IMR-90 (cell line): ENCODE measurements at regions not wholly inside any gene's neighbourhood (a gene's known extent, or its start where the extent isn't known, plus 50 kb on each side); places are given as distances from the start of the nearest gene placed in this dataset.

Source experiments
- ATAC-seq: fragments of 200-7000 bp; cut with Tn5 transposase; 2 replicates; pipeline ENCODE4 v1.9.1; 2020; ENCODE audit warnings: low read depth, mild to moderate bottlenecking, moderate library complexity
- BruUV-seq: library from RNA; stranded (reverse); fragments of 400-500 nt; replicated peaks from 2 replicates; lab custom pipeline; 2021; lab: Mats Ljungman, UMichigan
- CTCF ChIA-PET: fragments of 300-600 bp; formaldehyde crosslinking; extraction: SDS; loops from one replicate; lab custom pipeline; 2021; ENCODE audit warnings: antibody characterized with exemption; lab: Yijun Ruan, JAX
- POLR2A ChIA-PET: fragments of 300-600 bp; sonication (Branson Sonifier 250); formaldehyde crosslinking; loops from one replicate; lab custom pipeline; 2022; ENCODE audit warnings: antibody characterized with exemption; ENCODE audit not compliant: unreplicated experiment; lab: Charles Lee
- DNase-seq: peaks from one replicate; pipeline ENCODE4 v3.0.0; 2013
- H2AFZ ChIP-seq: replicated peaks from 2 replicates; pipeline ENCODE3; 2013; ENCODE audit warnings: low read length, mild to moderate bottlenecking; ENCODE audit not compliant: poor library complexity
- H2AK5ac ChIP-seq: 2 replicates; pipeline ENCODE4 v1.6.1; 2013; ENCODE audit warnings: low read depth, low read length, inconsistent platforms
- H2AK9ac ChIP-seq: replicated peaks from 2 replicates; pipeline ENCODE3; 2013; ENCODE audit warnings: mild to moderate bottlenecking, low read depth, low read length, moderate library complexity; ENCODE audit not compliant: poor library complexity
- H2BK120ac ChIP-seq: 2 replicates; pipeline ENCODE4 v1.6.1; 2013; ENCODE audit warnings: low read depth, low read length, inconsistent platforms
- H2BK15ac ChIP-seq: 3 replicates; pipeline ENCODE4 v1.6.1; 2013; ENCODE audit warnings: low read depth, low read length, inconsistent platforms
- H2BK20ac ChIP-seq: 2 replicates; pipeline ENCODE4 v1.6.1; 2013; ENCODE audit warnings: low read depth, mild to moderate bottlenecking, inconsistent platforms, low read length, moderate library complexity
- H2BK5ac ChIP-seq: 2 replicates; pipeline ENCODE4 v1.6.1; 2013; ENCODE audit warnings: mild to moderate bottlenecking, low read depth, low read length, inconsistent platforms; ENCODE audit not compliant: poor library complexity, severe bottlenecking
- H3K14ac ChIP-seq: replicated peaks from 2 replicates; pipeline ENCODE4 v1.6.1; 2013; ENCODE audit warnings: low read depth, low read length, inconsistent platforms
- H3K18ac ChIP-seq: 2 replicates; pipeline ENCODE4 v1.6.1; 2013; ENCODE audit warnings: low read depth, low read length, control low read depth
- H3K23ac ChIP-seq: 2 replicates; pipeline ENCODE4 v1.6.1; 2013; ENCODE audit warnings: low read depth, low read length, inconsistent platforms
- H3K27ac ChIP-seq: 2 replicates; pipeline ENCODE4 v1.5.1; 2013; ENCODE audit warnings: mild to moderate bottlenecking, control low read depth, low read length; ENCODE audit not compliant: insufficient read depth
- H3K27me3 ChIP-seq: 2 replicates; pipeline ENCODE4 v1.6.1; 2013; ENCODE audit warnings: low read length; ENCODE audit not compliant: control insufficient read depth, insufficient read depth
- H3K36me3 ChIP-seq: 2 replicates; pipeline ENCODE4 v1.6.1; 2013; ENCODE audit warnings: low read length, mixed read lengths; ENCODE audit not compliant: control insufficient read depth, insufficient read depth
- H3K4ac ChIP-seq: 2 replicates; pipeline ENCODE4 v1.6.1; 2013; ENCODE audit warnings: low read depth, low read length, inconsistent platforms
- H3K4me1 ChIP-seq: 2 replicates; pipeline ENCODE4 v1.6.1; 2013; ENCODE audit warnings: low read length, mixed read lengths; ENCODE audit not compliant: control insufficient read depth, insufficient read depth
- H3K4me2 ChIP-seq: 2 replicates; pipeline ENCODE4 v1.6.1; 2013; ENCODE audit warnings: low read depth, mild to moderate bottlenecking, control low read depth, low read length, moderate library complexity
- H3K4me3 ChIP-seq: 2 replicates; pipeline ENCODE4 v1.5.1; 2013; ENCODE audit warnings: low read depth, mild to moderate bottlenecking, control low read depth, low read length, moderate library complexity; ENCODE audit not compliant: insufficient read depth
- H3K56ac ChIP-seq: 2 replicates; pipeline ENCODE4 v1.6.1; 2013; ENCODE audit warnings: low read length, inconsistent platforms; ENCODE audit not compliant: insufficient read depth; ENCODE audit errors: extremely low read depth
- H3K79me1 ChIP-seq, 2 experiments: 2 replicates each; pipeline ENCODE4 v1.6.1; 2013; ENCODE audit warnings: low read length in 2 of 2, inconsistent platforms in 1 of 2, low read depth in 1 of 2
- H3K9ac ChIP-seq: 2 replicates; pipeline ENCODE4 v1.6.1; 2013; ENCODE audit warnings: low read depth, low read length, control low read depth
- H3K9me1 ChIP-seq: 2 replicates; pipeline ENCODE4 v1.6.1; 2013; ENCODE audit warnings: low read length, inconsistent platforms; ENCODE audit not compliant: insufficient read depth
- H3K9me3 ChIP-seq: 2 replicates; pipeline ENCODE4 v1.6.1; 2013; ENCODE audit warnings: low read length; ENCODE audit not compliant: control insufficient read depth, insufficient read depth
- H4K20me1 ChIP-seq: 2 replicates; pipeline ENCODE4 v1.6.1; 2013; ENCODE audit warnings: low read length, inconsistent platforms; ENCODE audit not compliant: insufficient read depth
- H4K5ac ChIP-seq: 2 replicates; pipeline ENCODE4 v1.6.1; 2013; ENCODE audit warnings: mild to moderate bottlenecking, low read depth, low read length, control low read depth
- H4K8ac ChIP-seq, 2 experiments: 2 replicates each; pipeline ENCODE4 v1.6.1; 2013; ENCODE audit warnings: low read depth in 2 of 2, low read length in 2 of 2, control low read depth in 1 of 2, inconsistent platforms in 1 of 2
- H4K91ac ChIP-seq: 2 replicates; pipeline ENCODE4 v1.6.1; 2013; ENCODE audit warnings: low read depth, low read length, inconsistent platforms; ENCODE audit not compliant: insufficient read depth
- FOS ChIP-seq: fragments of 150-350 bp; IDR thresholded peaks from 2 replicates; pipeline ENCODE4 v1.6.1; 2016; ENCODE audit warnings: low read depth, low read length
- MAFK ChIP-seq: IDR thresholded peaks from 2 replicates; pipeline ENCODE4 v1.6.1; 2012; ENCODE audit warnings: low read depth, low read length, improper control_type of control experiment
- NFE2L2 ChIP-seq: fragments of 150-350 bp; IDR thresholded peaks from 2 replicates; pipeline ENCODE4 v1.6.1; 2016; ENCODE audit warnings: low read depth, mild to moderate bottlenecking, low read length
- RCOR1 ChIP-seq: IDR thresholded peaks from 2 replicates; pipeline ENCODE4 v1.6.1; 2012; ENCODE audit warnings: mild to moderate bottlenecking, low read length, improper control_type of control experiment; ENCODE audit not compliant: insufficient replicate concordance
- WGBS, 2 experiments: methylation state at CpG; one replicate each; pipeline versions ENCODE4 v1.1.5 to v1.1.7; 2013; ENCODE audit warnings: missing lambda C conversion rate in 2 of 2; ENCODE audit not compliant: insufficient read length in 1 of 2; ENCODE audit errors: extremely low coverage in 2 of 2; 5-methylcytosine and 5-hydroxymethylcytosine counted together
- dilution Hi-C: fragments of 300-500 bp; cut with HindIII; formaldehyde crosslinking; loops from one replicate; pipeline ENCODE4 v1.14.3; 2018; ENCODE audit warnings: low sequenced_read_pairs; ENCODE audit not compliant: unreplicated experiment
- in situ Hi-C: fragments of 300-500 bp; cut with MboI; formaldehyde crosslinking; loops from 3 replicates; pipeline ENCODE4 v1.14.3; 2019; ENCODE audit warnings: low sequenced_read_pairs, inconsistent platforms, mixed read lengths
- intact Hi-C: fragments of 100-400 bp; cut with micrococcal nuclease; formaldehyde crosslinking; loops from 2 replicates; pipeline ENCODE4 v1.10.0; 2022

- dilution Hi-C loops = no loop called here
- H4K5ac ChIP-seq = no peak overlapping the region
- H2BK5ac ChIP-seq = no peak overlapping the region
These were observed 99.1 kb downstream of the NIBAN1 start for GRCh38 chr1:184875218-184875617.

More at GRCh38 chr1:184875218-184875617, 99.1 kb downstream of the NIBAN1 start:
- Histone ChIP-seq H2BK120ac (no peak overlapping the region), H3K4me1 (no peaks in the 10 kb centered on the region), H3K23ac (no peak overlapping the region), H2AK5ac (no peak overlapping the region), H3K9me3 (no peaks in the 10 kb centered on the region), H3K56ac (no peak overlapping the region), H3K18ac (no peak overlapping the region), H3K4me3 (no peak overlapping the region), H2BK15ac (no peak overlapping the region), H4K91ac (no peak overlapping the region), H3K36me3 (no peaks in the 10 kb centered on the region), H4K8ac (no peak overlapping the region), H3K9ac (no peak overlapping the region), H2AK9ac (no peak overlapping the region), H2BK20ac (no peak overlapping the region), H2AFZ (no peak overlapping the region), H3K79me1 (peaks cover 0 to 4% of the 10 kb centered on the region in 2 experiments; a peak in 1 of 4 replicates), H4K20me1 (no peaks in the 10 kb centered on the region), H3K27ac (no peak overlapping the region), H3K4me2 (no peak overlapping the region), H3K14ac (no peak overlapping the region), H3K9me1 (no peaks in the 10 kb centered on the region), H3K27me3 (no peaks in the 10 kb centered on the region), H3K4ac (no peak overlapping the region)
- intact Hi-C loops = no loop called here
- CTCF ChIA-PET = no interaction called here
- WGBS, 2 experiments = no CpG with 5 or more reads among the region's 4 CpGs
- ATAC-seq = no peak
- in situ Hi-C loops = no loop called here
- POLR2A ChIA-PET = no interaction called here
- BruUV-seq = no TSS peak
- TF ChIP-seq RCOR1 (no peak), FOS (no peak), MAFK (no peak), NFE2L2 (no peak)
- DNase-seq = no peak
